RWPE2 (cell line): ENCODE measurements at regions not wholly inside any gene's neighbourhood (a gene's known extent, or its start where the extent isn't known, plus 50 kb on each side); places are given as distances from the start of the nearest gene placed in this dataset.

Source experiments
- ATAC-seq: fragments of 200-7000 bp; cut with Tn5 transposase; 3 replicates; pipeline ENCODE4 v1.9.1; 2021; ENCODE audit warnings: low read depth
- DNase-seq: peaks from one replicate; pipeline ENCODE4 v3.0.0-alpha.2; 2020; ENCODE audit warnings: low spot score
- H3K27ac ChIP-seq: fragments of 450-650 bp; 2 replicates; pipeline ENCODE4 v1.5.1; 2017; ENCODE audit warnings: mild to moderate bottlenecking; ENCODE audit not compliant: poor library complexity, severe bottlenecking
- H3K27me3 ChIP-seq: fragments of 250-450 bp; sonication (Bioruptor Pico); 2 replicates; pipeline ENCODE4 v1.5.1; 2021; ENCODE audit warnings: mild to moderate bottlenecking, moderate library complexity; ENCODE audit not compliant: insufficient read depth, poor library complexity, severe bottlenecking
- H3K36me3 ChIP-seq: fragments of 250-450 bp; sonication (Bioruptor Pico); 2 replicates; pipeline ENCODE4 v1.5.1; 2020; ENCODE audit warnings: low read depth, mild to moderate bottlenecking, moderate library complexity
- H3K4me1 ChIP-seq: fragments of 250-450 bp; sonication (Bioruptor Pico); 2 replicates; pipeline ENCODE4 v1.5.1; 2021; ENCODE audit warnings: mild to moderate bottlenecking, moderate library complexity; ENCODE audit not compliant: insufficient read depth, poor library complexity, severe bottlenecking
- H3K4me3 ChIP-seq: fragments of 250-450 bp; sonication (Bioruptor Pico); 2 replicates; pipeline ENCODE4 v1.5.1; 2021; ENCODE audit warnings: mild to moderate bottlenecking, moderate library complexity; ENCODE audit not compliant: severe bottlenecking
- H3K9me3 ChIP-seq: fragments of 250-450 bp; sonication (Bioruptor Pico); 2 replicates; pipeline ENCODE4 v1.5.1; 2021; ENCODE audit warnings: mild to moderate bottlenecking, moderate library complexity; ENCODE audit not compliant: severe bottlenecking
- TF ChIP-seq, protein P1 (sequence below): fragments of 450-650 bp; IDR thresholded peaks from one replicate; pipeline ENCODE4 v1.5.1; 2017; ENCODE audit warnings: mild to moderate bottlenecking, moderate library complexity; ENCODE audit not compliant: poor library complexity, severe bottlenecking

- no peaks in the 10 kb centered on the region for H3K27me3 ChIP-seq
- DNase-seq, result no peak
- H3K36me3 ChIP-seq, result no peaks in the 10 kb centered on the region
- H3K4me1 ChIP-seq, result peaks cover 29% of the 10 kb centered on the region
- TF ChIP-seq, protein P1, sequence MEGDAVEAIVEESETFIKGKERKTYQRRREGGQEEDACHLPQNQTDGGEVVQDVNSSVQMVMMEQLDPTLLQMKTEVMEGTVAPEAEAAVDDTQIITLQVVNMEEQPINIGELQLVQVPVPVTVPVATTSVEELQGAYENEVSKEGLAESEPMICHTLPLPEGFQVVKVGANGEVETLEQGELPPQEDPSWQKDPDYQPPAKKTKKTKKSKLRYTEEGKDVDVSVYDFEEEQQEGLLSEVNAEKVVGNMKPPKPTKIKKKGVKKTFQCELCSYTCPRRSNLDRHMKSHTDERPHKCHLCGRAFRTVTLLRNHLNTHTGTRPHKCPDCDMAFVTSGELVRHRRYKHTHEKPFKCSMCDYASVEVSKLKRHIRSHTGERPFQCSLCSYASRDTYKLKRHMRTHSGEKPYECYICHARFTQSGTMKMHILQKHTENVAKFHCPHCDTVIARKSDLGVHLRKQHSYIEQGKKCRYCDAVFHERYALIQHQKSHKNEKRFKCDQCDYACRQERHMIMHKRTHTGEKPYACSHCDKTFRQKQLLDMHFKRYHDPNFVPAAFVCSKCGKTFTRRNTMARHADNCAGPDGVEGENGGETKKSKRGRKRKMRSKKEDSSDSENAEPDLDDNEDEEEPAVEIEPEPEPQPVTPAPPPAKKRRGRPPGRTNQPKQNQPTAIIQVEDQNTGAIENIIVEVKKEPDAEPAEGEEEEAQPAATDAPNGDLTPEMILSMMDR, result no peak
- no peak for ATAC-seq
- no peaks in the 10 kb centered on the region for H3K9me3 ChIP-seq
- no peak overlapping the region for H3K4me3 ChIP-seq
- no peak overlapping the region for H3K27ac ChIP-seq
Measured at GRCh38 chr4:119726505-119726904, 97.9 kb upstream of the PDE5A start.

GRCh38 chr4:119725688-119726330 is 97.2 kb upstream of the PDE5A start:
- no peak for DNase-seq
- no peak for ATAC-seq
- no peaks in the 10 kb centered on the region for H3K9me3 ChIP-seq
- H3K36me3 ChIP-seq, result no peaks in the 10 kb centered on the region
- no peak overlapping the region for H3K27ac ChIP-seq
- TF ChIP-seq, protein P1, result no peak
- no peak overlapping the region for H3K4me3 ChIP-seq
- H3K4me1 ChIP-seq, result peaks cover 28% of the 10 kb centered on the region
- no peaks in the 10 kb centered on the region for H3K27me3 ChIP-seq

GRCh38 chr4:119725011-119725410 is 96.4 kb upstream of the PDE5A start:
- no peak for ATAC-seq
- H3K36me3 ChIP-seq, result no peaks in the 10 kb centered on the region

DNA sequence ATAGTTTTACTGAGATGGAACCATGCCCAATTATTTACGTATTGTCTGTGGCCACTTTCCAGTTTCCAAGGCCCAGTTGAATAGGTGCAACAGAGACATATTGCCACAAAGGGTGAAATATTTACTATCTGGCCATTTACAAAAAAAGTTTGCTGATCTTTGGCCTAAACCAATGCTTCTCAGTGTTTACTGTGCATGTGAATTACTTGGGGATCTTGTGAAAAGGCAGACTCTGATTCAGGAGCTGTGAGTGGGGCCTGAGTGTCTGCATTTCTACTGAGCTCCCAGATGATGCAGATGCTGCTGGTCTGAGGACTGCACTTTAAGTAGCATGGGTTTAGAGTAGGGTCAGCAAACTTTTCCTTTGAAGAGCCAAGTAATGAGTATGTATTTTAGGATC is 94.1 kb upstream of the PDE5A start:
- H3K4me1 ChIP-seq, result peaks cover 7% of the 10 kb centered on the region
- DNase-seq, result no peak
- H3K4me3 ChIP-seq, result no peak overlapping the region
- no peak for ATAC-seq
- H3K9me3 ChIP-seq, result no peaks in the 10 kb centered on the region
- no peaks in the 10 kb centered on the region for H3K27me3 ChIP-seq
- H3K27ac ChIP-seq, result no peak overlapping the region
- H3K36me3 ChIP-seq, result no peaks in the 10 kb centered on the region
- TF ChIP-seq, protein P1, result no peak

More at GRCh38 chr4:119725011-119725410, 96.4 kb upstream of the PDE5A start:
- H3K27ac ChIP-seq, result no peak overlapping the region
- TF ChIP-seq, protein P1, result no peak
- no peak overlapping the region for H3K4me3 ChIP-seq
- H3K27me3 ChIP-seq, result no peaks in the 10 kb centered on the region
- H3K4me1 ChIP-seq, result peaks cover 21% of the 10 kb centered on the region
- H3K9me3 ChIP-seq, result no peaks in the 10 kb centered on the region
- no peak for DNase-seq

- Histone ChIP-seq H3K4me1 (peaks cover 7% of the 10 kb centered on the region), H3K27me3 (no peaks in the 10 kb centered on the region), H3K27ac (no peak overlapping the region), H3K36me3 (no peaks in the 10 kb centered on the region), H3K4me3 (no peak overlapping the region), H3K9me3 (no peaks in the 10 kb centered on the region)
- ATAC-seq (peak; percentile 85), DNase-seq (no peak)
- TF ChIP-seq, protein P1, result no peak
Measured at GRCh38 chr4:119721878-119722277, 93.3 kb upstream of the PDE5A start.
